ENCODE measurements at regions not wholly inside any gene's neighbourhood (a gene's known extent, or its start where the extent isn't known, plus 50 kb on each side); places are given as distances from the start of the nearest gene placed in this dataset.

DNA sequence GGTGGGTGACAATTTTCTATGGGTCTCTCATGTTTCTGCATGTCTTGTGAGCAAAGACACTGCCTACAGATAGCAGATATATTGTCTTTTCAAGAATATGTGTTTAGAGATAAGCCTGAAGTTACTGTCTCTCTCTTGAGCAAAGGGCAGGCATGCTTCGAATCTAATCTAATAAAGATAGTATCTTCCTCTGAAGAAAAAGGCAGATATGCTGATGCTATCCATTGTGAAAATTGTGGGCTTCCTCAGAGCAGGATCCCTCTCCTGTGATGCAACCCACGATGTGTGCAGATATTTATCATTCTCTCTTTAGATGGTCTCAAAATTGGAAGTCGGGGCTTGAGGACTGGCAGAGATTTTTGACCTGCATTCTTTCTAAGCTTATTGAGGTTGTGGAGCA lies 187.0 kb downstream of the DACT1 start:
- TF ChIP-seq, protein P1, sequence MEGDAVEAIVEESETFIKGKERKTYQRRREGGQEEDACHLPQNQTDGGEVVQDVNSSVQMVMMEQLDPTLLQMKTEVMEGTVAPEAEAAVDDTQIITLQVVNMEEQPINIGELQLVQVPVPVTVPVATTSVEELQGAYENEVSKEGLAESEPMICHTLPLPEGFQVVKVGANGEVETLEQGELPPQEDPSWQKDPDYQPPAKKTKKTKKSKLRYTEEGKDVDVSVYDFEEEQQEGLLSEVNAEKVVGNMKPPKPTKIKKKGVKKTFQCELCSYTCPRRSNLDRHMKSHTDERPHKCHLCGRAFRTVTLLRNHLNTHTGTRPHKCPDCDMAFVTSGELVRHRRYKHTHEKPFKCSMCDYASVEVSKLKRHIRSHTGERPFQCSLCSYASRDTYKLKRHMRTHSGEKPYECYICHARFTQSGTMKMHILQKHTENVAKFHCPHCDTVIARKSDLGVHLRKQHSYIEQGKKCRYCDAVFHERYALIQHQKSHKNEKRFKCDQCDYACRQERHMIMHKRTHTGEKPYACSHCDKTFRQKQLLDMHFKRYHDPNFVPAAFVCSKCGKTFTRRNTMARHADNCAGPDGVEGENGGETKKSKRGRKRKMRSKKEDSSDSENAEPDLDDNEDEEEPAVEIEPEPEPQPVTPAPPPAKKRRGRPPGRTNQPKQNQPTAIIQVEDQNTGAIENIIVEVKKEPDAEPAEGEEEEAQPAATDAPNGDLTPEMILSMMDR (IDR thresholded peaks at IDR 0.05), result no peak
- TF ChIP-seq POLR2AphosphoS5 (IDR thresholded peaks at IDR 0.05), result no peak
- TF ChIP-seq POLR2A (IDR thresholded peaks at IDR 0.05), result no peak

Data from prostate gland (tissue), 2 donors.